ENCODE measurements at regions not wholly inside any gene's neighbourhood (a gene's known extent, or its start where the extent isn't known, plus 50 kb on each side); places are given as distances from the start of the nearest gene placed in this dataset.
"Not testable (repeated sequence)": the region's sequence is repeated elsewhere in the genome, so short reads cannot be mapped to it uniquely, and the experiment has no call there.

GRCh38 chr17:45601605-45602539 lies 111.4 kb upstream of the PLEKHM1 start:
- not testable (repeated sequence) for H3K4me1 ChIP-seq, H3K36me3 ChIP-seq, H3K4me3 ChIP-seq, H3K27me3 ChIP-seq, DNase-seq, H3K27ac ChIP-seq, H3K9me3 ChIP-seq

GRCh38 chr17:45605751-45606150 lies 115.2 kb upstream of the PLEKHM1 start:
- H3K27me3 ChIP-seq, DNase-seq, H3K4me3 ChIP-seq, H3K9me3 ChIP-seq, H3K4me1 ChIP-seq, H3K36me3 ChIP-seq, H3K27ac ChIP-seq: not testable (repeated sequence)

- H3K9me3 ChIP-seq, H3K4me1 ChIP-seq, H3K36me3 ChIP-seq, H3K27me3 ChIP-seq: not testable (repeated sequence)
- Histone ChIP-seq H3K27ac (peak overlapping the region in 2 of 4 donors; percentile 25 to 66), H3K4me3 (peak overlapping the region; percentile 57 to 91 (median 73))
- peak; percentile 68 to 94 (median 82) for DNase-seq
Measured at GRCh38 chr17:45619984-45620405, 129.5 kb upstream of the PLEKHM1 start.

GRCh38 chr17:45620468-45620867 lies 129.9 kb upstream of the PLEKHM1 start:
- DNase-seq = peak in 1 of 3 donors; percentile 52
- H3K4me3 ChIP-seq = peak overlapping the region; percentile 57 to 91 (median 73)
- H3K36me3 ChIP-seq, H3K4me1 ChIP-seq, H3K27me3 ChIP-seq, H3K9me3 ChIP-seq: not testable (repeated sequence)
- H3K27ac ChIP-seq = peak overlapping the region in 2 of 4 donors; percentile 25 to 66

GRCh38 chr17:45621087-45621486 lies 130.6 kb upstream of the PLEKHM1 start:
- not testable (repeated sequence) for H3K9me3 ChIP-seq, H3K4me3 ChIP-seq, H3K4me1 ChIP-seq

GRCh38 chr17:45622295-45622694 lies 131.8 kb upstream of the PLEKHM1 start:
- H3K27me3 ChIP-seq, H3K4me3 ChIP-seq, H3K4me1 ChIP-seq, H3K36me3 ChIP-seq, H3K9me3 ChIP-seq, H3K27ac ChIP-seq, DNase-seq: not testable (repeated sequence)

More at GRCh38 chr17:45621087-45621486, 130.6 kb upstream of the PLEKHM1 start:
- H3K27me3 ChIP-seq, H3K27ac ChIP-seq, DNase-seq, H3K36me3 ChIP-seq: not testable (repeated sequence)

- H3K4me3 ChIP-seq = no peak overlapping the region
- no peak for DNase-seq
- no peaks in the 10 kb centered on the region for H3K27me3 ChIP-seq
- H3K4me1 ChIP-seq = no peaks in the 10 kb centered on the region
- H3K36me3 ChIP-seq = peaks cover 0 to 28% (median 0%) of the 10 kb centered on the region in 3 donors
- no peaks in the 10 kb centered on the region for H3K9me3 ChIP-seq
- TF ChIP-seq POLR2A (IDR thresholded peaks at IDR 0.05) (no peak), CTCF (IDR thresholded peaks at IDR 0.05) (no peak)
- H3K27ac ChIP-seq = no peak overlapping the region
Measured at GRCh38 chr17:45628019-45628418, 137.5 kb upstream of the PLEKHM1 start.

GRCh38 chr17:45631941-45632340 lies 141.4 kb upstream of the PLEKHM1 start:
- Histone ChIP-seq H3K4me1 (no peaks in the 10 kb centered on the region), H3K27ac (no peak overlapping the region), H3K4me3 (no peak overlapping the region), H3K36me3 (peaks cover 0 to 27% (median 0%) of the 10 kb centered on the region in 3 donors), H3K27me3 (no peaks in the 10 kb centered on the region), H3K9me3 (no peaks in the 10 kb centered on the region)
- no peak for DNase-seq
- TF ChIP-seq CTCF (IDR thresholded peaks at IDR 0.05) = no peak
- no peak for TF ChIP-seq POLR2A (IDR thresholded peaks at IDR 0.05)
